Neural progenitor cell (in vitro differentiated cells): ENCODE measurements at regions not wholly inside any gene's neighbourhood (a gene's known extent, or its start where the extent isn't known, plus 50 kb on each side); places are given as distances from the start of the nearest gene placed in this dataset.

Source experiments
- DNase-seq: peaks from one replicate; pipeline ENCODE4 v3.0.0-alpha.2; 2016; ENCODE audit warnings: low spot score
- H2AFZ ChIP-seq: fragments of 200-600 bp; sonication (generic); replicated peaks from 2 replicates; pipeline ENCODE4 v1.6.1; 2016; ENCODE audit warnings: antibody characterized with exemption
- H3F3A ChIP-seq: fragments of 200-600 bp; sonication (generic); 2 replicates; pipeline ENCODE4 v1.6.1; 2016; ENCODE audit warnings: antibody characterized with exemption, low read depth
- H3K27ac ChIP-seq: fragments of 200-600 bp; sonication (generic); 2 replicates; pipeline ENCODE4 v1.5.1; 2016; ENCODE audit warnings: mild to moderate bottlenecking
- H3K27me3 ChIP-seq: fragments of 200-600 bp; sonication (generic); 2 replicates; pipeline ENCODE4 v1.6.1; 2016; ENCODE audit warnings: mild to moderate bottlenecking, moderate library complexity
- H3K36me3 ChIP-seq: fragments of 200-600 bp; sonication (generic); 2 replicates; pipeline ENCODE4 v1.5.1; 2016
- H3K4me1 ChIP-seq: fragments of 200-600 bp; sonication (generic); 2 replicates; pipeline ENCODE4 v1.6.1; 2016; ENCODE audit warnings: mixed run types
- H3K4me2 ChIP-seq: fragments of 200-600 bp; sonication (generic); 2 replicates; pipeline ENCODE4 v1.6.1; 2016
- H3K4me3 ChIP-seq: fragments of 200-600 bp; sonication (generic); 2 replicates; pipeline ENCODE4 v1.5.1; 2016
- H3K79me2 ChIP-seq: fragments of 200-600 bp; sonication (generic); 2 replicates; pipeline ENCODE4 v1.6.1; 2016; ENCODE audit warnings: low read depth
- H3K9ac ChIP-seq: fragments of 200-600 bp; sonication (generic); 2 replicates; pipeline ENCODE4 v1.6.1; 2016
- H3K9me3 ChIP-seq: fragments of 200-600 bp; sonication (generic); 2 replicates; pipeline ENCODE4 v1.5.1; 2016; ENCODE audit warnings: low read depth
- H4K20me1 ChIP-seq: fragments of 200-600 bp; sonication (generic); 2 replicates; pipeline ENCODE4 v1.6.1; 2016; ENCODE audit warnings: low read depth
- H3K27ac Mint-ChIP-seq: 3 replicates; pipeline ENCODE4 v1.8.0; 2021; ENCODE audit warnings: mixed read lengths
- H3K27me3 Mint-ChIP-seq: 2 replicates; pipeline ENCODE4 v1.8.0; 2022; ENCODE audit warnings: low read depth, mild to moderate bottlenecking, inconsistent platforms, moderate library complexity, mixed read lengths; ENCODE audit not compliant: insufficient read depth
- H3K36me3 Mint-ChIP-seq: 3 replicates; pipeline ENCODE4 v1.8.0; 2021; ENCODE audit warnings: mixed read lengths
- H3K4me1 Mint-ChIP-seq: 3 replicates; pipeline ENCODE4 v1.8.0; 2021; ENCODE audit warnings: mixed read lengths
- H3K4me3 Mint-ChIP-seq: 3 replicates; pipeline ENCODE4 v1.8.0; 2021; ENCODE audit warnings: mild to moderate bottlenecking, moderate library complexity, mixed read lengths
- H3K9me3 Mint-ChIP-seq: 3 replicates; pipeline ENCODE4 v1.8.0; 2020; ENCODE audit warnings: mixed read lengths
- EZH2 ChIP-seq: fragments of 200-600 bp; sonication (generic); IDR thresholded peaks from 2 replicates; pipeline ENCODE4 v1.6.1; 2017; ENCODE audit warnings: antibody characterized with exemption, mild to moderate bottlenecking, moderate library complexity
- EZH2phosphoT487 ChIP-seq: fragments of 200-600 bp; sonication (generic); IDR thresholded peaks from 2 replicates; pipeline ENCODE4 v1.6.1; 2017; ENCODE audit warnings: antibody characterized with exemption
- TF ChIP-seq, protein P1 (sequence below): fragments of 200-600 bp; sonication (generic); IDR thresholded peaks from 2 replicates; pipeline ENCODE4 v1.5.1; 2017; ENCODE audit warnings: antibody characterized with exemption, mild to moderate bottlenecking

- H3K4me3 ChIP-seq, result no peak overlapping the region
- H3K9ac ChIP-seq, result no peak overlapping the region
- no peaks in the 10 kb centered on the region for H3F3A ChIP-seq
- no peaks in the 10 kb centered on the region for H3K4me1 ChIP-seq
- no peak overlapping the region for H2AFZ ChIP-seq
- no peaks in the 10 kb centered on the region for H3K27me3 ChIP-seq
- Mint-ChIP-seq H3K27ac (no peak overlapping the region), H3K36me3 (no peaks in the 10 kb centered on the region), H3K4me3 (no peak overlapping the region), H3K27me3 (peaks cover 7% of the 10 kb centered on the region), H3K4me1 (no peaks in the 10 kb centered on the region), H3K9me3 (no peaks in the 10 kb centered on the region)
- no peaks in the 10 kb centered on the region for H4K20me1 ChIP-seq
- no peak overlapping the region for H3K4me2 ChIP-seq
- TF ChIP-seq EZH2phosphoT487 (no peak), EZH2 (no peak)
- TF ChIP-seq, protein P1, sequence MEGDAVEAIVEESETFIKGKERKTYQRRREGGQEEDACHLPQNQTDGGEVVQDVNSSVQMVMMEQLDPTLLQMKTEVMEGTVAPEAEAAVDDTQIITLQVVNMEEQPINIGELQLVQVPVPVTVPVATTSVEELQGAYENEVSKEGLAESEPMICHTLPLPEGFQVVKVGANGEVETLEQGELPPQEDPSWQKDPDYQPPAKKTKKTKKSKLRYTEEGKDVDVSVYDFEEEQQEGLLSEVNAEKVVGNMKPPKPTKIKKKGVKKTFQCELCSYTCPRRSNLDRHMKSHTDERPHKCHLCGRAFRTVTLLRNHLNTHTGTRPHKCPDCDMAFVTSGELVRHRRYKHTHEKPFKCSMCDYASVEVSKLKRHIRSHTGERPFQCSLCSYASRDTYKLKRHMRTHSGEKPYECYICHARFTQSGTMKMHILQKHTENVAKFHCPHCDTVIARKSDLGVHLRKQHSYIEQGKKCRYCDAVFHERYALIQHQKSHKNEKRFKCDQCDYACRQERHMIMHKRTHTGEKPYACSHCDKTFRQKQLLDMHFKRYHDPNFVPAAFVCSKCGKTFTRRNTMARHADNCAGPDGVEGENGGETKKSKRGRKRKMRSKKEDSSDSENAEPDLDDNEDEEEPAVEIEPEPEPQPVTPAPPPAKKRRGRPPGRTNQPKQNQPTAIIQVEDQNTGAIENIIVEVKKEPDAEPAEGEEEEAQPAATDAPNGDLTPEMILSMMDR, result no peak
- H3K79me2 ChIP-seq, result no peaks in the 10 kb centered on the region
- no peaks in the 10 kb centered on the region for H3K9me3 ChIP-seq
- H3K27ac ChIP-seq, result no peak overlapping the region
- DNase-seq, result no peak
- H3K36me3 ChIP-seq, result no peaks in the 10 kb centered on the region
Measured at GRCh38 chr1:116287341-116288200, 85.5 kb upstream of the ATP1A1 start.

DNA sequence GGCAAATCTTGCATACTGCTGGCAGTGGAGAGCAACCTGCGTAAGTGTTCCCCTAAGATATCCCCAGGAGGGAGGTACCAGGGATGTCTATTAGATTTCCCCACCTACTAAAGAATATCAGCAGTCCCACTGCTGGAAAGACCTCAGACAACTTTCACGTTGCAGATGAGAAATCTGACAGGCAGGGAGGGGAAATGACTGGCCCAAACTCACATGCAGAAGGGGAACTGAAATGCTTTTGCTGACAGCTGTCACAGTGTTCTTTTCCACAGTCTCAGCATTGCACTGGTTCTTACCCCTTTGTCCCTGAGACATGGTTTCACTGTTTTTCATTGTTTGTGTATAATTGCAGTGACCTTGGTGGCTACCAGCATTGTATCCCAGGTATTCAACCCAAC is 84.8 kb upstream of the ATP1A1 start:
- Histone ChIP-seq H2AFZ (no peak overlapping the region), H3K79me2 (no peaks in the 10 kb centered on the region), H3F3A (no peaks in the 10 kb centered on the region), H3K27me3 (no peaks in the 10 kb centered on the region), H3K36me3 (no peaks in the 10 kb centered on the region), H3K9me3 (no peaks in the 10 kb centered on the region), H3K4me1 (no peaks in the 10 kb centered on the region), H4K20me1 (no peaks in the 10 kb centered on the region), H3K4me3 (no peak overlapping the region), H3K27ac (no peak overlapping the region), H3K4me2 (no peak overlapping the region), H3K9ac (no peak overlapping the region)
- Mint-ChIP-seq H3K27me3 (peaks cover 7% of the 10 kb centered on the region), H3K36me3 (no peaks in the 10 kb centered on the region), H3K27ac (no peak overlapping the region), H3K4me1 (no peaks in the 10 kb centered on the region), H3K4me3 (no peak overlapping the region), H3K9me3 (no peaks in the 10 kb centered on the region)
- DNase-seq, result no peak
- TF ChIP-seq, protein P1, result no peak
- no peak for TF ChIP-seq EZH2
- TF ChIP-seq EZH2phosphoT487, result no peak

GRCh38 chr1:116289193-116289592 is 83.9 kb upstream of the ATP1A1 start:
- Mint-ChIP-seq H3K36me3 (no peaks in the 10 kb centered on the region), H3K27me3 (peaks cover 7% of the 10 kb centered on the region), H3K4me1 (no peaks in the 10 kb centered on the region), H3K27ac (no peak overlapping the region), H3K9me3 (no peaks in the 10 kb centered on the region), H3K4me3 (no peak overlapping the region)
- Histone ChIP-seq H3K4me3 (no peak overlapping the region), H3K9me3 (no peaks in the 10 kb centered on the region), H3K4me1 (no peaks in the 10 kb centered on the region), H3K4me2 (no peak overlapping the region), H3K79me2 (no peaks in the 10 kb centered on the region), H3K9ac (no peak overlapping the region), H2AFZ (no peak overlapping the region), H3F3A (no peaks in the 10 kb centered on the region), H3K27ac (no peak overlapping the region), H3K36me3 (no peaks in the 10 kb centered on the region), H4K20me1 (no peaks in the 10 kb centered on the region), H3K27me3 (no peaks in the 10 kb centered on the region)
- no peak for TF ChIP-seq EZH2
- no peak for TF ChIP-seq EZH2phosphoT487
- TF ChIP-seq, protein P1, result no peak
- no peak for DNase-seq
